T-helper 1 cell (primary cell): ENCODE measurements at regions not wholly inside any gene's neighbourhood (a gene's known extent, or its start where the extent isn't known, plus 50 kb on each side); places are given as distances from the start of the nearest gene placed in this dataset.
"Not testable (repeated sequence)": the region's sequence is repeated elsewhere in the genome, so short reads cannot be mapped to it uniquely, and the experiment has no call there.

ENCODE experiments used
- DNase-seq, 5 donors: peaks; one replicate each; pipeline ENCODE4 v3.0.0-alpha.2; 2012 to 2020

GRCh38 chr12:89059721-89060541, 292.4 kb downstream of the DUSP6 start:
- DNase-seq = no peak

- DNase-seq = no peak
Observed at GRCh38 chr12:89059056-89059455, 293.2 kb downstream of the DUSP6 start.

- no peak for DNase-seq
Observed at GRCh38 chr12:89058402-89058801, 293.9 kb downstream of the DUSP6 start.

- DNase-seq = not testable (repeated sequence)
Observed at GRCh38 chr12:89053817-89054216, 298.5 kb downstream of the DUSP6 start.

- peak in 2 of 5 donors; percentile 14 to 69 for DNase-seq
Observed at GRCh38 chr12:89051065-89051677, 301.1 kb downstream of the DUSP6 start.

- DNase-seq = no peak
Observed at GRCh38 chr12:89047856-89048418, 304.4 kb downstream of the DUSP6 start.

GRCh38 chr12:89041078-89041477, 311.2 kb downstream of the DUSP6 start:
- no peak for DNase-seq

- DNase-seq = peak; percentile 8 to 96 (median 37)
Observed at GRCh38 chr12:89040146-89040964, 311.9 kb downstream of the DUSP6 start.

- peak in 1 of 5 donors; percentile 65 for DNase-seq
Observed at GRCh38 chr12:89038831-89039512, 313.3 kb downstream of the DUSP6 start.

GRCh38 chr12:89033062-89033461, 319.2 kb downstream of the DUSP6 start:
- DNase-seq = no peak

- DNase-seq = no peak
Observed at GRCh38 chr12:89029961-89030360, 322.3 kb downstream of the DUSP6 start.

GRCh38 chr12:89024580-89024979, 327.7 kb downstream of the DUSP6 start:
- DNase-seq = no peak

- DNase-seq = no peak
Observed at GRCh38 chr12:89023936-89024335, 328.4 kb downstream of the DUSP6 start.

GRCh38 chr12:89020689-89021088, 331.6 kb downstream of the DUSP6 start:
- DNase-seq = no peak

- DNase-seq = no peak
Observed at GRCh38 chr12:89020121-89020480, 332.2 kb downstream of the DUSP6 start.

GRCh38 chr12:89019439-89020120, 332.7 kb downstream of the DUSP6 start:
- peak; percentile 29 to 87 (median 50) for DNase-seq

- peak in 4 of 5 donors; percentile 2 to 73 (median 27) for DNase-seq
Observed at GRCh38 chr12:89016970-89017778, 335.1 kb downstream of the DUSP6 start.

GRCh38 chr12:89015419-89015818, 336.9 kb downstream of the DUSP6 start:
- no peak for DNase-seq

- DNase-seq = no peak
Observed at GRCh38 chr12:88998421-88998820, 353.9 kb downstream of the DUSP6 start.

- no peak for DNase-seq
Observed at GRCh38 chr12:88996200-88996788, 356.0 kb downstream of the DUSP6 start.

- no peak for DNase-seq
Observed at GRCh38 chr12:88994971-88995370, 357.3 kb downstream of the DUSP6 start.
